GM12873 (cell line): ENCODE measurements at regions not wholly inside any gene's neighbourhood (a gene's known extent, or its start where the extent isn't known, plus 50 kb on each side); places are given as distances from the start of the nearest gene placed in this dataset.

Experiments
- TF ChIP-seq, protein P1 (sequence below): IDR thresholded peaks from 2 replicates; pipeline ENCODE4 v1.5.1; 2012; ENCODE audit warnings: low read depth, mild to moderate bottlenecking, moderate library complexity, low read length, control low read depth; ENCODE audit not compliant: insufficient read depth; ENCODE audit errors: missing control alignments

GRCh38 chr4:137647375-137647774 lies 115.1 kb upstream of the PCDH18 start:
- TF ChIP-seq, protein P1, sequence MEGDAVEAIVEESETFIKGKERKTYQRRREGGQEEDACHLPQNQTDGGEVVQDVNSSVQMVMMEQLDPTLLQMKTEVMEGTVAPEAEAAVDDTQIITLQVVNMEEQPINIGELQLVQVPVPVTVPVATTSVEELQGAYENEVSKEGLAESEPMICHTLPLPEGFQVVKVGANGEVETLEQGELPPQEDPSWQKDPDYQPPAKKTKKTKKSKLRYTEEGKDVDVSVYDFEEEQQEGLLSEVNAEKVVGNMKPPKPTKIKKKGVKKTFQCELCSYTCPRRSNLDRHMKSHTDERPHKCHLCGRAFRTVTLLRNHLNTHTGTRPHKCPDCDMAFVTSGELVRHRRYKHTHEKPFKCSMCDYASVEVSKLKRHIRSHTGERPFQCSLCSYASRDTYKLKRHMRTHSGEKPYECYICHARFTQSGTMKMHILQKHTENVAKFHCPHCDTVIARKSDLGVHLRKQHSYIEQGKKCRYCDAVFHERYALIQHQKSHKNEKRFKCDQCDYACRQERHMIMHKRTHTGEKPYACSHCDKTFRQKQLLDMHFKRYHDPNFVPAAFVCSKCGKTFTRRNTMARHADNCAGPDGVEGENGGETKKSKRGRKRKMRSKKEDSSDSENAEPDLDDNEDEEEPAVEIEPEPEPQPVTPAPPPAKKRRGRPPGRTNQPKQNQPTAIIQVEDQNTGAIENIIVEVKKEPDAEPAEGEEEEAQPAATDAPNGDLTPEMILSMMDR: no peak

DNA sequence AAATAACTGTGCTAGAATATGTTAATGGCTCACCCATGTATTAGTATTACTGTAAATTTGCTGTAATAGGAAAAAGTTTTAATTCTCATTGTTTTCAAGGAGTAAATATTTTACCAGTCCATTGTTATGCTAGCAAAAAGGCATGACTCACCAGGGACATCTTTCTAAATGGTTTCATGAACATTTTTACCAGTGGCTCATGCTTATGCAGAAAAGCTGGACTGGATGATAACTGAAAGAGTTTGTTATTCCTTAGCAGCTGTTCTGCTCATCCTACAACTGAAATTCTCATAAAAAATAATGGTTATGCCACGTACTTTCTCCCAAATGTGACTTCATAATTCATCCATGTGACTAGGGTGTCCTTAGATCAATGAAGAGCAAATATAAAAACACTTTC lies 111.9 kb upstream of the PCDH18 start:
- TF ChIP-seq, protein P1: no peak

- TF ChIP-seq, protein P1: no peak
Observed at GRCh38 chr4:137641544-137641943, 109.2 kb upstream of the PCDH18 start.

DNA sequence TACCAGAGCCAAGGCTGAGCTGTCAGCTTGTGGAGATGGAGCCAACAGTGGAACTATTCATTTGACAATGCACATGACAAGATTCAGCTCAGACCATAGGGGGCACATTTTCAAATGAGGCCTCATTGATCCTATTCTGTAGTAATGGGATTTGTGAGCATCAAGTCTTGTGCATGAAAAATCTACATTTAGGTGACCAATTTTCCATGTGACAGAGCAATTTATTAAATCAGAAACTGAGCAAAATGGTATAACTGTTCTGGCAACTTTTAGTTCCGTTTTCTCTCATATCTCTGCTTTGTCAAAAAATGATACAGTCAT lies 108.5 kb upstream of the PCDH18 start:
- TF ChIP-seq, protein P1: no peak

- TF ChIP-seq, protein P1: no peak
Observed at GRCh38 chr4:137640156-137640837, 108.0 kb upstream of the PCDH18 start.

GRCh38 chr4:137638934-137639333 lies 106.6 kb upstream of the PCDH18 start:
- TF ChIP-seq, protein P1: no peak

GRCh38 chr4:137635601-137636000 lies 103.3 kb upstream of the PCDH18 start:
- TF ChIP-seq, protein P1: no peak
